ENCODE measurements at regions not wholly inside any gene's neighbourhood (a gene's known extent, or its start where the extent isn't known, plus 50 kb on each side); places are given as distances from the start of the nearest gene placed in this dataset.
A peak's percentile ranks its signal among the peaks of the same experiment; 100 is the strongest.

GRCh38 chr20:40173872-40174271 lies 515.2 kb downstream of the MAFB start:
- 34 to 49% methylated on average over 5 of the region's 5 CpGs for WGBS, 2 donors
- H3K9me3 ChIP-seq, result no peaks in the 10 kb centered on the region
- H3K4me1 ChIP-seq, result peaks cover 0 to 5% (median 0%) of the 10 kb centered on the region in 9 donors
- ATAC-seq, result peak in 2 of 8 donors; percentile 41 to 44
- no peak overlapping the region for H3K27ac ChIP-seq
- no peaks in the 10 kb centered on the region for H3K36me3 ChIP-seq
- H3K27me3 ChIP-seq, result peaks cover 0 to 12% (median 0%) of the 10 kb centered on the region in 7 donors
- H3K4me3 ChIP-seq, result no peak overlapping the region
- DNase-seq, result no peak
- no peak for TF ChIP-seq CTCF (IDR thresholded peaks at IDR 0.05)
- intact Hi-C loops (cut with DNase I), result no loop called here

GRCh38 chr20:40168981-40169620 lies 519.9 kb downstream of the MAFB start:
- H3K4me1 ChIP-seq, result peaks cover 0 to 5% (median 0%) of the 10 kb centered on the region in 9 donors
- TF ChIP-seq CTCF (IDR thresholded peaks at IDR 0.05), result no peak
- H3K9me3 ChIP-seq, result no peaks in the 10 kb centered on the region
- H3K4me3 ChIP-seq, result no peak overlapping the region
- no peaks in the 10 kb centered on the region for H3K36me3 ChIP-seq
- WGBS, 2 donors, result 79 to 93% methylated on average over 2 of the region's 2 CpGs
- intact Hi-C loops (cut with DNase I), result loop anchor here in 1 of 10 donors (10.0 kb wide), 1 partner anchor 516 kb away; the partner anchor contains the start of gene MAFB
- H3K27me3 ChIP-seq, result peaks cover 0 to 12% (median 0%) of the 10 kb centered on the region in 7 donors
- ATAC-seq, result no peak
- no peak overlapping the region for H3K27ac ChIP-seq
- DNase-seq, result no peak

DNA sequence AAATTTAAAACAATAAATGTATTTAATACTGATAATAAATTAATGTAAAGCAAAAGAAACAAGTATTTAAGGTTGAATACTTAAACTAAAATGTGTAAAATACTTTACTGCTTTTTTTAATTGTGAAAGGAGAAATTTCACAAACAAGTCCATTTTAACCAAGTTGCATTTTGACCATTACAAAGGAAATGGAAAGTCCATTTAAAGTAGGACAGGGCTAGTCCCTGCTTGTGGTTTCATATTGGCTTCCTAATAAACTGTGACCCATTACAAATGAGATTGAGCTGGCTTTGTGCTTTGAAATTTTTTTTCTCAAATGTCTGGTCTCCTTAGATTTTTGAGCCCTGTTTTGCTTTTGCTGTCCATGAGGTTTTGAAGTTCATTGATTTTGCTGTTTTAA lies 527.6 kb downstream of the MAFB start:
- Histone ChIP-seq H3K4me3 (no peak overlapping the region), H3K4me1 (no peaks in the 10 kb centered on the region), H3K9me3 (no peaks in the 10 kb centered on the region), H3K27ac (no peak overlapping the region), H3K36me3 (no peaks in the 10 kb centered on the region), H3K27me3 (peaks cover 0 to 7% (median 0%) of the 10 kb centered on the region in 7 donors)
- no peak for TF ChIP-seq CTCF (IDR thresholded peaks at IDR 0.05)
- intact Hi-C loops (cut with DNase I), result loop anchor here in 3 of 10 donors (5.0 to 10.0 kb wide), 3 partner anchors 523 to 531 kb away; partner anchors contain the start of gene MAFB (in 2 of the 3)
- ATAC-seq (no peak), DNase-seq (no peak)

GRCh38 chr20:40160097-40160550 lies 528.9 kb downstream of the MAFB start:
- intact Hi-C loops (cut with DNase I), result loop anchor here in 3 of 10 donors (5.0 to 10.0 kb wide), 3 partner anchors 525 to 532 kb away; partner anchors contain the start of gene MAFB (in 2 of the 3)
- H3K27me3 ChIP-seq, result peaks cover 0 to 9% (median 0%) of the 10 kb centered on the region in 7 donors
- TF ChIP-seq CTCF (IDR thresholded peaks at IDR 0.05), result peak; percentile 54 to 79 (median 71)
- DNase-seq (peak; percentile 13 to 18), ATAC-seq (peak in 7 of 8 donors; percentile 52 to 81 (median 67))
- no peaks in the 10 kb centered on the region for H3K36me3 ChIP-seq
- no peaks in the 10 kb centered on the region for H3K4me1 ChIP-seq
- no peak overlapping the region for H3K4me3 ChIP-seq
- 69 to 72% methylated on average over 7 of the region's 7 CpGs for WGBS, 2 donors
- no peaks in the 10 kb centered on the region for H3K9me3 ChIP-seq
- H3K27ac ChIP-seq, result no peak overlapping the region
